RWPE2 (cell line): ENCODE measurements at regions not wholly inside any gene's neighbourhood (a gene's known extent, or its start where the extent isn't known, plus 50 kb on each side); places are given as distances from the start of the nearest gene placed in this dataset.
A peak's percentile ranks its signal among the peaks of the same experiment; 100 is the strongest.

ENCODE experiments used
- ATAC-seq: fragments of 200-7000 bp; cut with Tn5 transposase; 3 replicates; pipeline ENCODE4 v1.9.1; 2021; ENCODE audit warnings: low read depth
- DNase-seq: peaks from one replicate; pipeline ENCODE4 v3.0.0-alpha.2; 2020; ENCODE audit warnings: low spot score
- H3K27ac ChIP-seq: fragments of 450-650 bp; 2 replicates; pipeline ENCODE4 v1.5.1; 2017; ENCODE audit warnings: mild to moderate bottlenecking; ENCODE audit not compliant: poor library complexity, severe bottlenecking
- H3K27me3 ChIP-seq: fragments of 250-450 bp; sonication (Bioruptor Pico); 2 replicates; pipeline ENCODE4 v1.5.1; 2021; ENCODE audit warnings: mild to moderate bottlenecking, moderate library complexity; ENCODE audit not compliant: insufficient read depth, poor library complexity, severe bottlenecking
- H3K36me3 ChIP-seq: fragments of 250-450 bp; sonication (Bioruptor Pico); 2 replicates; pipeline ENCODE4 v1.5.1; 2020; ENCODE audit warnings: low read depth, mild to moderate bottlenecking, moderate library complexity
- H3K4me1 ChIP-seq: fragments of 250-450 bp; sonication (Bioruptor Pico); 2 replicates; pipeline ENCODE4 v1.5.1; 2021; ENCODE audit warnings: mild to moderate bottlenecking, moderate library complexity; ENCODE audit not compliant: insufficient read depth, poor library complexity, severe bottlenecking
- H3K4me3 ChIP-seq: fragments of 250-450 bp; sonication (Bioruptor Pico); 2 replicates; pipeline ENCODE4 v1.5.1; 2021; ENCODE audit warnings: mild to moderate bottlenecking, moderate library complexity; ENCODE audit not compliant: severe bottlenecking
- H3K9me3 ChIP-seq: fragments of 250-450 bp; sonication (Bioruptor Pico); 2 replicates; pipeline ENCODE4 v1.5.1; 2021; ENCODE audit warnings: mild to moderate bottlenecking, moderate library complexity; ENCODE audit not compliant: severe bottlenecking
- CTCF ChIP-seq: fragments of 450-650 bp; IDR thresholded peaks from one replicate; pipeline ENCODE4 v1.5.1; 2017; ENCODE audit warnings: mild to moderate bottlenecking, moderate library complexity; ENCODE audit not compliant: poor library complexity, severe bottlenecking

- Histone ChIP-seq H3K36me3 (no peaks in the 10 kb centered on the region), H3K4me3 (no peak overlapping the region), H3K9me3 (no peaks in the 10 kb centered on the region), H3K4me1 (no peaks in the 10 kb centered on the region), H3K27ac (no peak overlapping the region), H3K27me3 (no peaks in the 10 kb centered on the region)
- TF ChIP-seq CTCF = no peak
- ATAC-seq (peak; percentile 19; the same call in 1 of the 3 replicates), DNase-seq (no peak)
Measured at GRCh38 chr5:105952875-105953274, 1717.9 kb downstream of the EFNA5 start.

DNA sequence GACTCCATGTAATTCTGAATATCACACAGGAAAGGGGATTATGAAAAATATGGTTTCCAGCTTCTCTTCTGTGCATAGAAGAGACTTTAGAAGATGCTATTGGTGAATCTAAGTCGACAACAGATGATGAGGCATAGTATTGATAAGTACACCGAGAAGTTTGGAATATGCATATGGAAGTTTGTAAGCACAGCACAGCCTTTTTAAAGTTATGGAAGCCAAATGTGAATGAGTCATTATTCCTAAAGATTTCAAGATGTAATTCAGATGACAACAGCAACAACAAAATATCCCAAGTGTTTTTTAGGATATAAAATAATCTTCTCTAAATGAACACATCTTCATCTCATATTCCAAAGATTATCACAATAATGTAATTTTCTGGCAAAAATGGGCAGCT is 1723.3 kb downstream of the EFNA5 start:
- DNase-seq (no peak), ATAC-seq (no peak)
- H3K27me3 ChIP-seq = no peaks in the 10 kb centered on the region
- TF ChIP-seq CTCF = no peak
- H3K27ac ChIP-seq = no peak overlapping the region
- H3K4me3 ChIP-seq = no peak overlapping the region
- no peaks in the 10 kb centered on the region for H3K9me3 ChIP-seq
- no peaks in the 10 kb centered on the region for H3K36me3 ChIP-seq
- no peaks in the 10 kb centered on the region for H3K4me1 ChIP-seq

GRCh38 chr5:105945203-105945972 is 1725.3 kb downstream of the EFNA5 start:
- H3K4me3 ChIP-seq = no peak overlapping the region
- no peaks in the 10 kb centered on the region for H3K36me3 ChIP-seq
- H3K4me1 ChIP-seq = no peaks in the 10 kb centered on the region
- no peaks in the 10 kb centered on the region for H3K27me3 ChIP-seq
- H3K9me3 ChIP-seq = no peaks in the 10 kb centered on the region
- ATAC-seq = no peak
- TF ChIP-seq CTCF = no peak
- no peak for DNase-seq
- H3K27ac ChIP-seq = no peak overlapping the region

DNA sequence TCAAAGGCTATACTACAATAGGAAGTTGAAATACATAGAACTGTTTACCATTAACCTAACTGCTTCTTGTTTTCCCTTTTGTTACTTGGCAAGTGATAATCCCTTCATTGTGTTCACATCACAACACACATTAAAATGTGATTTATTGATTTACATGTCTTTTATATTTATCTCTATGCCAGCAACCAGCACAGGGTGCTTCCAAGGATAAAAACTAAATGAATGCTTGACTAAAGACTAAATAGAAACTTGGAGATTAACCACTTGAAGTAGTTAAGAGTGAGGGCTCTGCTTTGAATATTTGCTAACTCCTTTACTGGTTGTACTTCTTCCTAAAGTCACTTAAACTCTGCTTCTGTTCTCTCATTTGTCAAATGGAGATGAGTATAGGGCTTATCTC is 1730.6 kb downstream of the EFNA5 start:
- Histone ChIP-seq H3K9me3 (no peaks in the 10 kb centered on the region), H3K4me3 (no peak overlapping the region), H3K27ac (no peak overlapping the region), H3K27me3 (no peaks in the 10 kb centered on the region), H3K36me3 (no peaks in the 10 kb centered on the region), H3K4me1 (no peaks in the 10 kb centered on the region)
- no peak for TF ChIP-seq CTCF
- no peak for DNase-seq
- no peak for ATAC-seq

- DNase-seq (no peak), ATAC-seq (no peak)
- no peaks in the 10 kb centered on the region for H3K4me1 ChIP-seq
- H3K4me3 ChIP-seq = no peak overlapping the region
- no peaks in the 10 kb centered on the region for H3K27me3 ChIP-seq
- H3K36me3 ChIP-seq = no peaks in the 10 kb centered on the region; the same call in 1 of the 2 replicates
- no peak overlapping the region for H3K27ac ChIP-seq
- no peaks in the 10 kb centered on the region for H3K9me3 ChIP-seq
- no peak for TF ChIP-seq CTCF
Measured at GRCh38 chr5:105934171-105934570, 1736.6 kb downstream of the EFNA5 start.
